Renal cortical epithelial cell (primary cell): ENCODE measurements at regions not wholly inside any gene's neighbourhood (a gene's known extent, or its start where the extent isn't known, plus 50 kb on each side); places are given as distances from the start of the nearest gene placed in this dataset.
A peak's percentile ranks its signal among the peaks of the same experiment; 100 is the strongest.

Experiments used
- DNase-seq: peaks from one replicate; pipeline ENCODE4 v3.0.0-alpha.2; 2011; ENCODE audit warnings: low read depth

DNA sequence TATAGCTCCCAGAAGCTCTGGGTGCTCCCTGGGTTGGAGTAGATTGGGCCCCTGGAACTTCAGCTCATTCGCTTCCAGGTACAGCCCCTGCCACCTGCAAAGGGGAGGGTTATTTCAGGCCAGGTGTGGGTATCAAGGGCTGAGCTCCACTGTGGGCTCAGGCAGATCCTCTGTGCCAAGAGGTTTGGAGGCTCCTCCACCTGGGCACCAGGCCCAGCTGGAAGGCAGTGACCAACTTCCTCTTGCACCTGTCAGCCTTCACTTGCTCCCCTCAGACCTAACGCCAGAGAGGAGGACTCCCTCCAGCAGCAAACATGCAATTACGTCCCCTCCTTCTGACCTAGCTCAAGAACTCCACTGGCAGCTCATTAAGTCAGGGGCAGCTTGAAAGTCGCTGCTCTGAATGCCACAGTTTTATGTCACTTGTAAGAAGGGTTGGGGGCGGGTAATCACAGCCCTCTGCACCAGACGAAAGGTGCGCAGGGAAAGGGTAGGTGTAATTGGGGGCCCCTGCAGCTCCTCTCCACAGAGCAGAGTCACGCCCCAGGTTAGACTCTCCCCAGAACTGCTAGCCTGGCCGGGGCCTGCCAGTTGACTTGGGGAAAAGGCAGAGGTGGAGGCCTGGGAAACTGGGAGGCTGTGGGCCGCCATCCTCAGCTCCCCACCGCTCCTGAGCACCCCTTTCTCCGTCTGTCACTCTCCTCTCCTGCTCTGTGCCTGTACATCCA is 125.0 kb upstream of the TMPRSS2 start:
- no peak for DNase-seq

DNA sequence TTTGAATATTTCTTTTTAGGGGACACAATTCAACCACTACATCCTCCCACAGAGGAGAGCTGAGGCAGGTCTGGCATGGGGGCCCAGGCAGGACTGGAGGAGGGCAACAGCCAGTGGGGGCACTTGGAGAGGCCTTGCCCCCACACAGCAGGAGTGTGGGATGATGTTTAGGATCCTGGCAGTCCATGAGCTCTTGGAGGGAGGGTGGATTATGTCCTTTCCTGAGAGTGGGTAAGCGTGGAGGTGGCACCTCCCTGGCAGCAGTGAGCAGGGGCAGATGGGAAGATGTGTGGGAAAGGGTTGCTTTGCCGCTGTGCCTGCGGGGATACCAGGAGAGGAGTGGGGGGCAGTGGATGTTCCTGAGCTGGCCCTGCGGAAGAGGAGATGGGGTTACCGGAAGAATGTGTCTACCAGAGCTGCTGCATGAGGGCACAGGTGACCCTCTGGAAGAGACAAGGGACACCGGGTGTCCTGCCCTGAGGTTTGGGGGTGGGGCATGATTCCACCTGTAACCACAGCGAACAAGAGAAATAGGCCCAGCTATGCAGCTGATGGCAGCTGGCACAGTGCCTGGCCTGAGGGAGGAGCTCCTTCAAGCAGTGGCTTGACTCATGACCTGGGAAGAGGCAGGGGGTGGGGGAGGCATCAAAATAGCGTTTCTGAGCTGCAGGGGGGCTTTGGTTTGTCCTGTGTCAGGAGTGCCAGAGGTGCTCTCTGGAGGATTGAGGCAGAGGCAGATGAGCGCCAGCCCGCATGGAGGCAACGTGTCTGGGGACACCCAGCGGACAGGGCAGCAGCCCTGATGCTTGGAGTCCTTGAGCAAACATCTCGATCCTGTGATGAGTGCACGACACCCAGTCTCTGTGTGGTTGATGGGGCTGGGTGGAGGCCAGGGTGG is 123.9 kb upstream of the TMPRSS2 start:
- peak; percentile 70 for DNase-seq

- DNase-seq, result no peak
Observed at GRCh38 chr21:41630917-41631316, 123.0 kb upstream of the TMPRSS2 start.

DNA sequence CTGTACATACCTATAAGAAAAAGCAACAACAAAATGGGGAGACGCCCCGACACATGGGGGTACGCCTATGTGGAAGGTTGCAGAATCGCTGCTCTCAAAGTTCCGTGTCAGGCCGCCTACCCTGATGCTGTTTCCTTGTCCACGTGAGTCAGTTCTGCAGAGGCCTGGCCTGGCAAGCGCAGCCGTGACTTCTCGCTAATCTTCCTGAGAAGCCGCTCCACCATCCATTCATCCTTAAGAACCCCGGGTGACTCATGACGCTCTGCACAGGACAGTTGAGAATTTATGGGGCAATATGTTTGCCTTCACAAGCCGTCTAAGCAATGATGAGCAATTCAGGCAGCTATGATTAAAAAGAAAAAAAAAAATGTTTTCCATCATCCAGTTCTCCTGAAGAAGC is 122.3 kb upstream of the TMPRSS2 start:
- peak; percentile 73 for DNase-seq

- no peak for DNase-seq
Observed at GRCh38 chr21:41628256-41628655, 120.3 kb upstream of the TMPRSS2 start.

- no peak for DNase-seq
Observed at GRCh38 chr21:41627428-41627827, 119.5 kb upstream of the TMPRSS2 start.

DNA sequence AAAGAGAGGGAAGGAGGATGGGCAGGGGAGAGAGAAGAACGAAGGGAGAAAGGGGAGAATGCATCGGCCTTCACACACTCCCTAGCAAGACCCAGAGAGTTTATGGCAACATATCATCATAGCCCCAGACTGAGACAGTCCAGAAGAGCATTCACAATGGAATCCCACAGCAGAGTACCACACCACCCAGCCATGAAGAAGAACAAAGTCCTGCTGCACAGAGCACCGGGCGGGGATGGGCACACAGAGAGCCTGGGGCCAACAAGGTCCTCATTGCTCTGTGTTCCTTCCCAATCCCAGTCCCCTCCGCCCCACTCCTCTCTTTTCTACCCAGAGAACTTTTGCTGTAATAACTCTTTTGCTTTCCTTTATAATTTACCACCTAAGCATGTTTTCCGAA is 118.1 kb upstream of the TMPRSS2 start:
- DNase-seq, result no peak

- DNase-seq, result no peak
Observed at GRCh38 chr21:41625428-41625827, 117.5 kb upstream of the TMPRSS2 start.

GRCh38 chr21:41624674-41625310 is 116.8 kb upstream of the TMPRSS2 start:
- no peak for DNase-seq

- DNase-seq, result no peak
Observed at GRCh38 chr21:41623945-41624344, 116.0 kb upstream of the TMPRSS2 start.

DNA sequence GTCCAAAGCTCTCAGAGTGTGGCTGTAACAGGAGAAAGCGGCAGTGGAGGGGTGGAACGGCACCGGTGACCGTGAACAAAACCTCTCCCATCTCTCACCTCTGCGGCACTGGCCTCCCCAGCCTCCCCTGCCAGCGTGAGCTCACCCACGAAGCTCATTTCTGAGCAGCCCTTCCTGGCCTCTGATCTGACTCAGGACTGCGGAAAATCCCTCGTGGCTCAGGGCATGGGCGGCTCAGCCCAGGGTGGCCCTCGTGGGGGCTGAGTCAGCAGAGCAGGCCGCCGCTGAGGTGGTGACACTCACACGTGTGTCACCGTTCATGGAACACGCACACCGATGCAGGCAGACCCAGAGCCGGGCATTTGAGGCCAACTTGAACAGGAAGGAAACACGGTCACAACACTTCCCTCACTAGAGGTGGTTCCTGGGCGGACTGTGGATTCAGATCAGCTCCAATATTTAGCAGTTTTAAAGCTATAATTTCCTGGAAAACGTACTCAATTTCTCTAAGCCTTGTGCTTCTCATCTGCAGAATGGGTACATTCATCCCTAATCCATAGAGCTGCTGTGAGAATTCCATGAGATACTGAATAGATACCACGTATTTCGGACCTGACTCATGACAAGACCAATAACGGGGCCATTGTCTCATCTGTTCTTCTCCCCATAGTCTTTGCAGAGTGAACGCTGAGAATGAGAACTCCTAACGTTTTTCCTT is 115.0 kb upstream of the TMPRSS2 start:
- peak; percentile 46 for DNase-seq

DNA sequence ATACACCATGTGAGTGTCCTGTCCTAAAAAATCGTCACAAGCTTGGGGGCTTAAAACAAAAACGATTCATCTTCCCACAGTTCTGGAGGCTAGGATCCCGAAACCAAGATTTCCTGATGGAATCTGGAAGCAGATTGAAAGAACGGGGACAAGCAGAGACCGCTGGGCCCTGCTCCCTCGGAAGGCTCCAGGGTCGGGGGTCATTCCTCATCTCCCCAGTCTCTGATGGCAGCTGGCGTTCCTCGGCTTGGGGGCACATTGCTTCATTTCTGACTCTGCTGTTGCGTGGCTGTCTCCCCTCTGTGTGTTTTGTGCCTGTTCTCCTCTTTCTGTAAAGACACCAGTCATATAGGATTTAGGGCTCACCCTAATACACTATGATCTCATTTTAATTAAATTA is 114.2 kb upstream of the TMPRSS2 start:
- DNase-seq, result no peak

DNA sequence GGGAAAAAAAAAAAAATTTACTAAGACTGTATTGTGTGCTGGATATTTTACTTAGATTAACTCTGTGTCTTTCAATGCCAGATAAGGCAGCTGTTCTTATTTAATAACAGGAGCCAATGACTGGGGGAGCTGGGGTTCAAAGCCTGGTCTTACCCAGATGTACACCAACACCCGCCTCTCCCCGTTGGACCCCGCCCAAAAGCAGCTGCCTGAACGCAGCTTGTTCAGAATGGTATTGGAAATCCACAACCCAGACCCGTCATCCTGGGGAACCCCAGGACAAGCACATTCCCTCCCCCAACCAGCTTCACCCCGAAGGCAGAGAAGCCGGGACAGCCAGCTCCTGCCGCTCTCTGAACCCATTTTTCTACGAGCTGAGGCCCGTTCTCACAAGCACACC is 113.6 kb upstream of the TMPRSS2 start:
- DNase-seq, result no peak

- no peak for DNase-seq
Observed at GRCh38 chr21:41620982-41621381, 113.0 kb upstream of the TMPRSS2 start.

DNA sequence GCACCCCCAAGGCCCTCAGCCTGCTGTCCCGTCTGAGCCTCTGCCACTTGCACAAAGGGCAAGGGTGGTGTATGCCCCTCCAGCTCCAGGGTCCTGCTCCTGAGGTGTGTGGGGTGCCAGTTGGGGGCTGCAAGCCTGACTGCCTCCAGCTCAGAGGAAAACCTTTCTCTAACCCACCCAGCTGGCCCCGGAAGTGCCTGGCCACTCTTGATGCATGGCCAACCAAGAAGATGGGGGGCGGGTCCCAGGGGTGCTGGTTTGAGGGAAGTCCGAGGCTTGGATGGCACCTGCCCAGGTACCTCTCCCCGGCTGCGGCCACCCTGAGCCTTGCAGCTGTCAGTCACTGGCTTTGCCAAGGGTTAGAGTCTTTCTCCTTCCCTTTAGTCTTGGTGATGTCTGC is 112.6 kb upstream of the TMPRSS2 start:
- no peak for DNase-seq

GRCh38 chr21:41616031-41616591 is 108.2 kb upstream of the TMPRSS2 start:
- DNase-seq, result no peak

- DNase-seq, result peak; percentile 87
Observed at GRCh38 chr21:41615613-41616012, 107.7 kb upstream of the TMPRSS2 start.

GRCh38 chr21:41614511-41614910 is 106.6 kb upstream of the TMPRSS2 start:
- DNase-seq, result peak; percentile 68

GRCh38 chr21:41613533-41613909 is 105.6 kb upstream of the TMPRSS2 start:
- peak; percentile 51 for DNase-seq

DNA sequence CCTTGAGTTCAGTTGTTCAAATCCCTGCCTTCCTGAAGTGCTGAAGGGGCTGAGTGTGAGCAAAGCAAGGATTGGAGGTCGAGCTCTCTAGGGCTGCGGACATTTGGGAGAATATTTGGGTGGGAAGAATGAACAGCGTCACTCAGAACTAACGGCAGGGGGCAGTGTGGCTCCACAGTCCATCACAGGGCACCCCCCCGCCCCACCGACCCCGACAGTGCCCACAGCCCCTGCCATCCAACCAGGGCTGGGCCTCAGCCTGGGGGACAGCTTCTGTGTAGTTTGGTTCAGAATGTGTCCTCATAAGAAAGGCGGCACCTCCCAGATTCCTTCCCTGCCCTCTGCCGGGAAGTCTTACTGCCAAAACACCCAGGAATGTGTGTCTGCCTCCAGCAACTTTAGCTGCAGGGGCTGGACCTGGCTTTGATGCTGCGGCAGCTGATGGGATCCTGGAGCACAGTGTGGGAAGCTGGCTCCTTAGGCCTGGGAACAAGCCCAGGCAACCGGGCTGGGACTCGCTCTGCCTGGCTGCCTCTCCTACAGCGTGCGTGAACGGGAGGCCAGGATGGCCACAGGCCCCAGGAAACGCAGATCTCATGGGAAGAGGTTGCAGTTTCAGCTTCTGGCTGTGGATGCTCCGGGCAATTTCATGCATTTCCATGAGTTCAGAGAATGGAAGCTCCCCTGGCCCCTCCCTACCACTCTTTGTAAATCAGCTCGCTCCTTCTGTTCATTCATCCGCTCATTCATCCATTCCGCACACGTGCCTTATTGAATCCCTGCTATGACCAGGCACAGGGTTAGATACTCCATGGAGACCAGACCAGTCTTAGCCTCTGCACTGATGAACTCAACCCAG is 104.9 kb upstream of the TMPRSS2 start:
- DNase-seq, result peak; percentile 97
